Activated T-cell treated with anti-CD3 and anti-CD28 coated beads, Interleukin-2, amount 50 U/mL, for 48 hours (primary cell): ENCODE measurements at regions not wholly inside any gene's neighbourhood (a gene's known extent, or its start where the extent isn't known, plus 50 kb on each side); places are given as distances from the start of the nearest gene placed in this dataset.

Experiments used
- DNase-seq, 2 experiments: peaks; one replicate each; pipeline ENCODE4 v3.0.0-alpha.2; 2020

GRCh38 chr6:105808571-105808970 is 277.6 kb upstream of the PRDM1 start:
- DNase-seq, result no peak

- DNase-seq, result no peak
These were observed 278.2 kb upstream of the PRDM1 start for GRCh38 chr6:105807905-105808304.

DNA sequence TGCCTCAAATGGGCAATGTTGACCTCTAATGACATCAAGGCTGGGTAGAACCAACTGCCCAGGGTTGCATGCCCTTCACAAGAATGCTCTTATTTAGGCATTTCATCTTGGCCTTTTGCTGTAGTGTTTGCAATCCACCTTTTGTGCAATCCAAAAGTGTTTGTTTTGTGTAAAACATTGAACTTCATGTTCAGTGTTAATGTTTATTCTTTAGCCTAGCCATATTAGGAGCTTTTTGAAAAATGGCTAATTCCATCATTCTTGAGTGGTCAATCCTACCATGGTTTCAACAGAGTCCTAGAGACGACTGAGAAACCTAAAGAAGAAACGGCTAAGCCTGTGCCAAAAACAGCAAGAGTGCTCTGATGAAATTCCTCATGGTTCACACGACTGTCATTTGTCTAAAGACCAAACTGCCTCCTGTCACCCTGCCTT is 279.6 kb upstream of the PRDM1 start:
- DNase-seq, result no peak

DNA sequence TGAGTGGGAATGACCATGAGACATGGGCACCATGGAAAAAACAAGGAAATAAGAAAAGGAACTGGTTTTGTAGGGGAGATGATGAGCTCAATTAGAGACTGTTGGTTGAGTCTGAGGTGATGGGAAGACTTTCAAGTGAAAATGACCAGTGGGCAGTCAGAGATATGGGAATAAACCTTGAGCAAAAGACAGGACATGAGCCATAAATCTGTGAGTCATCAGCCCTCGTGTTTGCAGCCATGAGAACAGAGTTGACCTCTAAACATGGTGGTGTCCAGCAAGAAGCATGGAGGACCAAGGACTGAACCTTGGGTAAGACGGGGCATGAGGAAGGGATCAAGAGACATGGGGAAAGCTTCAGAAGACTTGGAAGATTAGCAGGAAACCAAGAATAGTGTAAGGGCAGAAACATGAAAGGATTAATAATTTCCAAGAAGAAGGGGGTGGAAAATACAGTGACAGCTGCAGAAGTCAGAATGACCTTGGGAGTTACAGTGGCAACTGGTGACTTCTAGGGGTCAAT is 280.6 kb upstream of the PRDM1 start:
- no peak for DNase-seq

DNA sequence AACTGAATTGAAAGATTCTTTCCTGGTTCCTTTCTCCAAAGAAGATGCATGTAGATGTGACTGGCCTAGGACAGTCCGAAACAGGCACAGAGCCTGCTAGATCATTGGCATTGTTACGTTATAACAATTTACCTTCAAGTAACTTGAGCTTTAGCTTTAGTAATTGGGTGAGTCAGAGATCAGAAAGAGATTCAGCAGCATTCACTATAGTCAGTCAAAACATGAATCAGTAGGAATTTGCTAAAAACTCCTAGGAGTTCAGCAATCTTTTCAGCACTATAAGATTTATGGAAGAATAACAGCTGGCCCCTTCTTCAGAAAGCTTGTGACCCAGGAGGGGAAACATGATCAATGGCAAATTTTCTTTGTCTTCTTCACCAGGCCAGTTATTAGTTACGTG is 281.7 kb upstream of the PRDM1 start:
- DNase-seq, result no peak

GRCh38 chr6:105804000-105804399 is 282.1 kb upstream of the PRDM1 start:
- DNase-seq, result no peak

- DNase-seq, result no peak
These were observed 282.7 kb upstream of the PRDM1 start for GRCh38 chr6:105803442-105803841.

DNA sequence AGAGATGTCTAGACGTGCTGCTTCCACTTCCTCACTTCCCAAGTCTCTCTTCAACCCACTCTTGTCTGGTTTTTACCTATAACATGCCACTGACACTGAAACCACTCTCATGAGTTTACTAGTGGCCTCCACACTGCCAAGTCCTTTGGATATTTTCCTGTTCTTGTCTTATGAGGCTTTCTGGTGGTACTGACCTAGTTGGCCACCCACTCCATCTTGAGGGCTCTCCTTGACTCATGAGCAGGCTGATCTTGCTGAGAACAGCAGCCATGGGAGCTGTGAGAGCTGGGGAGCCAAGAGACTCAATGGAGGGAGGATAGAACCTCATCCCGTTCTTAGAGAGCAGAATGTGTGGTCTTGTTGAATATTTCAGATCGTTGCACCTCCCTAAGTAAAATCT is 283.4 kb upstream of the PRDM1 start:
- no peak for DNase-seq

DNA sequence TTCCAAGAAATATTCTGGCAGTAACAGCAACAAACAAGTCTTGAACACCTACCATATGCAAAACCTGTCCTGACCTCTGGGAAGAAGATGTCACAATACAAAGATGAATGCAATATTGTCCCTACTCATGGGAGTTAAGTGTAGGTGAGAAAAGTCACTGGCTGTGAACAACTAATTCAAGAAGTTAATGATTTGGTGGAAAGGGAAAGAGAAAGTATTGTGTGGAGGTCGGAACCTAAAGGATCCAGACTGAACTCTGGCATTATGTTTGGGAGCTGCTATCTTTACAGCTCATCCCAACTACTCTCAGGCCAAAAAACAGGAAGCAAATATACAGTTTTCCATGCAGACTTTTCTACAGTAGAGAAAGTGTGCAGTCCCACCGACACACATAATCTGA is 285.3 kb upstream of the PRDM1 start:
- no peak for DNase-seq

DNA sequence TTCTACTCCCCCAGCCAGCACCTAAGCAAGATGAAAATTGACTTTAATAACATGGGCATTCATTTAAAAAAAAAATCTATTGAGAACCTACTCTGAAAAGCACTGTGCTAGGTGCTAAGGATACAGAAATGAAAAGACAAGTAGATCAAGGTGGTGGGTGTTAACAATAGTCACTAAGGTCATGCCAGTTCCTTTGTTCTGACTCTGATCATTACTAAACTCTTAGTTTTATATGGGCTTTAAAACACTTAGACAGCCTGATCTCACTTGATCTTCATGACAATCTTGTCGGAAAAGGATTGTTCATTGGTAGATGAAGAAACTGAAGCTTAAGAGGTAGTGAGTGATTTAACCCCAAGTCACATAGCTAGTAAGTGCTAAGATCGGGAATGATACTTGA is 285.7 kb upstream of the PRDM1 start:
- no peak for DNase-seq

GRCh38 chr6:105799056-105799455 is 287.1 kb upstream of the PRDM1 start:
- DNase-seq, result no peak

GRCh38 chr6:105797983-105798453 is 288.1 kb upstream of the PRDM1 start:
- no peak for DNase-seq

GRCh38 chr6:105797286-105797979 is 288.7 kb upstream of the PRDM1 start:
- DNase-seq, result no peak

GRCh38 chr6:105795913-105796517 is 290.1 kb upstream of the PRDM1 start:
- DNase-seq, result no peak

GRCh38 chr6:105795366-105795765 is 290.8 kb upstream of the PRDM1 start:
- DNase-seq, result no peak

- DNase-seq, result no peak
These were observed 291.3 kb upstream of the PRDM1 start for GRCh38 chr6:105794870-105795269.

DNA sequence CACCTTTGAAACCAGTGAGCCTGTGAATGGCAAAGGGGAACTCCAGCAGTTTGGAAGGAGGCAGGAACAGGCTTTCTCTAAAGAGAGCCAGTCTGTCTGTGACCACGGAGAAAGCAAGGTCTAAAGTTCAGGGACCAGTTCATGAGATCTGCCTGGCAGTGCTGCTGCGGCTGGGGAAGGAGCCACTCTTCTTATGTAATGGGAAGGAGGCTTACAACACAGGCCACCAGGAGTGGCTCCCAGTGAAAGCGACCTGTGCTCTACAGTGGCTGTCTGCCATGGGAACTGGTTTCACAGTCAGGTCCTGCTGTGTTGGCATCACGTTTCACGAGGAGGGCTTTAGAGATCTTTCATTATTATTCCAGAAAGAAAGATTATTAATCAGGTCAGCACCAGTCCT is 291.9 kb upstream of the PRDM1 start:
- no peak for DNase-seq

- DNase-seq, result no peak
These were observed 293.0 kb upstream of the PRDM1 start for GRCh38 chr6:105793130-105793529.

- DNase-seq, result no peak
These were observed 294.4 kb upstream of the PRDM1 start for GRCh38 chr6:105791583-105792318.

DNA sequence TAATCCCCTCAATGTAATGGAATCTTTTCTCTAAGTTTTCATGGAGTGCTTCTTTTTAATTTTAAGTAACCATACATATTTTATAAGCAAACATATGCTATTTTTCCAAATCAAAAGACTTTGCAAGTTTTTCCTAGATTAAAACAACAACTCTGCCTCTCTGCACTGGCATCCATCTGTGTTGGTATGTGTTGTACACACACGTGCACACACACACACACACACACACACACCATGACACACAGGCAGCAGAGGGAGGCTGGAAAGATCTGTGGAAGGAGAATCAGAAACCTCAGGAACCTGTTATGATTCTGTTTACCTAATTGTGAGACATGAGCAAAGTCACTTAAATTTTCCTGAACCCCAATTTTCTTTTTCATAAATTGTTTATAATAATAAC is 295.0 kb upstream of the PRDM1 start:
- DNase-seq, result no peak

DNA sequence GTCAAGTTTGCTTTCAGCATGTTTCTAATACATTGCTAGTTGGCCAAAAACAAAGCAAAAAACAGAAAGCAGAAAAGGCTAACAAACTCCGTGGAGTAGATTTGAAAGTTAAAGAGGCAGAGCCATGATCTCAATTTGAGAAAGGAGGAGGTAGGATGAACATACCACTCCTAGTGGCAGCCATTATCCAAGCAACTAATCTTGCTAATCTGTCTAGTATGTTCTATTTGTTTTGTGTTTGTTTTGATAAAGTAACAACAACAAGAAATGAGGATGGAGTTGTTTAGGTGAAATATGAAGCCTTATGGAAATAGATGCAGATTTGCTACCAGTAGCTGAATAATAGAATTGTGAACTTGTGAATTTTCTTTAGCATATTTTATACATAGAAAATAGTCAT is 295.5 kb upstream of the PRDM1 start:
- DNase-seq, result no peak

DNA sequence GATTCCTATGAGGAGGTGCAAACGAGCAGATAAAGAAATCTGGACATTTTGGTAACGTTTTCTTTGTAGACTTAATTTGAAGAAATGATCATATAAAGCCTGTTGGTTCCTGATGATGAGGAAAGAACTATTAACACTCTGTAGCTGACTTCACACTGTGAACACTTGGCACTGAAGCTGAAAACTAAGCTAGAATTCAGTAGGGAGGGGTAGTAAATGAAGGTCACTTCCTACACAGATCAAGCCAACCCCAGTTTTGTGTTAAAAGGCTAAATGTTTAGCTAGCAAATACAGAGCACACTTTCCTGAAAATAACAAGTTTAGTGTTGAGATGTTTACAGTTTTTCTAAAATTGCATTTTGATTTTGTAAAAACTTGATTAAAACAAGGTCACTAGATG is 296.2 kb upstream of the PRDM1 start:
- no peak for DNase-seq

- no peak for DNase-seq
These were observed 298.4 kb upstream of the PRDM1 start for GRCh38 chr6:105787747-105788146.
